Sigmoid colon (tissue), 3 donors: ENCODE measurements at regions not wholly inside any gene's neighbourhood (a gene's known extent, or its start where the extent isn't known, plus 50 kb on each side); places are given as distances from the start of the nearest gene placed in this dataset.

ENCODE experiments used
- POLR2A ChIP-seq, 2 donors: fragments of 450-650 bp; IDR thresholded peaks; one replicate each; pipeline ENCODE4 v1.6.1; 2016; ENCODE audit warnings: antibody characterized with exemption in 2 of 2, mild to moderate bottlenecking in 2 of 2, moderate library complexity in 2 of 2
- TF ChIP-seq, protein P1 (sequence below), 4 experiments: fragments of 450-650 bp in 3 of 4; fragments of 200-600 bp in 1 of 4; IDR thresholded peaks; one replicate each; pipeline ENCODE4 v1.5.1; 2016 to 2019; ENCODE audit warnings: antibody characterized with exemption in 4 of 4, mild to moderate bottlenecking in 3 of 4, moderate library complexity in 2 of 4

DNA sequence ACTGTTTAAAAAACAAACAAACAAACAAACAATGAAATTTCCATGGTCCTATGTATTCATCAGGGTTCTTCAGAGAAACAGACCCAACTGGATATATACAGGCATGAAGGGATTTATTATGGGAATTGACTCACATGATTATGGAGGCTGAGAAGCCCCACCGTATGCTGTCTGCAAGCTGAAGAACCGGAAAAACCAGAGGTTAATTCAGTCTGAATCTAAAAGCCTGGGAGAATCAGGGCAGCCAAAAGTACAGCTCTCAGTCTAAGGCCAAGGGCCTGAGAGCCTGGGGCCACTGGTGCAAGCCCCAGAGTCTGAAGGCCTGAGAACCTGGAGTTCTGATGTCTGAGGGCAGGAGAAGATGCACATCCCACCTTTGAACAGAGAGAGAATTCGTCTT lies 163.5 kb downstream of the MDFIC start:
- TF ChIP-seq, protein P1, sequence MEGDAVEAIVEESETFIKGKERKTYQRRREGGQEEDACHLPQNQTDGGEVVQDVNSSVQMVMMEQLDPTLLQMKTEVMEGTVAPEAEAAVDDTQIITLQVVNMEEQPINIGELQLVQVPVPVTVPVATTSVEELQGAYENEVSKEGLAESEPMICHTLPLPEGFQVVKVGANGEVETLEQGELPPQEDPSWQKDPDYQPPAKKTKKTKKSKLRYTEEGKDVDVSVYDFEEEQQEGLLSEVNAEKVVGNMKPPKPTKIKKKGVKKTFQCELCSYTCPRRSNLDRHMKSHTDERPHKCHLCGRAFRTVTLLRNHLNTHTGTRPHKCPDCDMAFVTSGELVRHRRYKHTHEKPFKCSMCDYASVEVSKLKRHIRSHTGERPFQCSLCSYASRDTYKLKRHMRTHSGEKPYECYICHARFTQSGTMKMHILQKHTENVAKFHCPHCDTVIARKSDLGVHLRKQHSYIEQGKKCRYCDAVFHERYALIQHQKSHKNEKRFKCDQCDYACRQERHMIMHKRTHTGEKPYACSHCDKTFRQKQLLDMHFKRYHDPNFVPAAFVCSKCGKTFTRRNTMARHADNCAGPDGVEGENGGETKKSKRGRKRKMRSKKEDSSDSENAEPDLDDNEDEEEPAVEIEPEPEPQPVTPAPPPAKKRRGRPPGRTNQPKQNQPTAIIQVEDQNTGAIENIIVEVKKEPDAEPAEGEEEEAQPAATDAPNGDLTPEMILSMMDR (IDR thresholded peaks at IDR 0.05) = no peak
- no peak for TF ChIP-seq POLR2A (IDR thresholded peaks at IDR 0.05)
